ENCODE measurements at regions not wholly inside any gene's neighbourhood (a gene's known extent, or its start where the extent isn't known, plus 50 kb on each side); places are given as distances from the start of the nearest gene placed in this dataset.

- DNase-seq (ENCODE audit: extremely low read depth in 1 of 11, low read depth in 9 of 11, low spot score in 4 of 11) = no peak
Observed at GRCh38 chr18:39425172-39425850, 1859.7 kb upstream of the CELF4 start.

GRCh38 chr18:39424261-39424660, 1858.7 kb upstream of the CELF4 start:
- DNase-seq (ENCODE audit: extremely low read depth in 1 of 11, low read depth in 9 of 11, low spot score in 4 of 11) = no peak

- no peak for DNase-seq (ENCODE audit: extremely low read depth in 1 of 11, low read depth in 9 of 11, low spot score in 4 of 11)
Observed at GRCh38 chr18:39421276-39421675, 1855.7 kb upstream of the CELF4 start.

- no peak for DNase-seq (ENCODE audit: extremely low read depth in 1 of 11, low read depth in 9 of 11, low spot score in 4 of 11)
Observed at GRCh38 chr18:39419315-39419714, 1853.7 kb upstream of the CELF4 start.

GRCh38 chr18:39415471-39415870, 1849.9 kb upstream of the CELF4 start:
- DNase-seq (ENCODE audit: extremely low read depth in 1 of 11, low read depth in 9 of 11, low spot score in 4 of 11) = no peak

- DNase-seq (ENCODE audit: extremely low read depth in 1 of 11, low read depth in 9 of 11, low spot score in 4 of 11) = no peak
Observed at GRCh38 chr18:39414009-39414700, 1848.6 kb upstream of the CELF4 start.

GRCh38 chr18:39406941-39407340, 1841.3 kb upstream of the CELF4 start:
- no peak for DNase-seq (ENCODE audit: extremely low read depth in 1 of 11, low read depth in 9 of 11, low spot score in 4 of 11)

- DNase-seq (ENCODE audit: extremely low read depth in 1 of 11, low read depth in 9 of 11, low spot score in 4 of 11) = no peak
Observed at GRCh38 chr18:39403121-39403520, 1837.5 kb upstream of the CELF4 start.

GRCh38 chr18:39399662-39400061, 1834.1 kb upstream of the CELF4 start:
- no peak for DNase-seq (ENCODE audit: extremely low read depth in 1 of 11, low read depth in 9 of 11, low spot score in 4 of 11)

GRCh38 chr18:39396168-39396567, 1830.6 kb upstream of the CELF4 start:
- DNase-seq (ENCODE audit: extremely low read depth in 1 of 11, low read depth in 9 of 11, low spot score in 4 of 11) = no peak

- DNase-seq (ENCODE audit: extremely low read depth in 1 of 11, low read depth in 9 of 11, low spot score in 4 of 11) = no peak
Observed at GRCh38 chr18:39389800-39390379, 1824.3 kb upstream of the CELF4 start.

GRCh38 chr18:39380866-39381265, 1815.3 kb upstream of the CELF4 start:
- DNase-seq (ENCODE audit: extremely low read depth in 1 of 11, low read depth in 9 of 11, low spot score in 4 of 11) = no peak

GRCh38 chr18:39380186-39380725, 1814.7 kb upstream of the CELF4 start:
- DNase-seq (ENCODE audit: extremely low read depth in 1 of 11, low read depth in 9 of 11, low spot score in 4 of 11) = no peak

- DNase-seq (ENCODE audit: extremely low read depth in 1 of 11, low read depth in 9 of 11, low spot score in 4 of 11) = no peak
Observed at GRCh38 chr18:39375066-39375465, 1809.5 kb upstream of the CELF4 start.

GRCh38 chr18:39371996-39372395, 1806.4 kb upstream of the CELF4 start:
- DNase-seq (ENCODE audit: extremely low read depth in 1 of 11, low read depth in 9 of 11, low spot score in 4 of 11) = no peak

GRCh38 chr18:39366656-39367055, 1801.1 kb upstream of the CELF4 start:
- no peak for DNase-seq (ENCODE audit: extremely low read depth in 1 of 11, low read depth in 9 of 11, low spot score in 4 of 11)

- no peak for DNase-seq (ENCODE audit: extremely low read depth in 1 of 11, low read depth in 9 of 11, low spot score in 4 of 11)
Observed at GRCh38 chr18:39365836-39366485, 1800.4 kb upstream of the CELF4 start.

GRCh38 chr18:39360072-39360471, 1794.5 kb upstream of the CELF4 start:
- DNase-seq (ENCODE audit: extremely low read depth in 1 of 11, low read depth in 9 of 11, low spot score in 4 of 11) = no peak

GRCh38 chr18:39359636-39360035, 1794.0 kb upstream of the CELF4 start:
- no peak for DNase-seq (ENCODE audit: extremely low read depth in 1 of 11, low read depth in 9 of 11, low spot score in 4 of 11)

- DNase-seq (ENCODE audit: extremely low read depth in 1 of 11, low read depth in 9 of 11, low spot score in 4 of 11) = no peak
Observed at GRCh38 chr18:39350945-39351344, 1785.3 kb upstream of the CELF4 start.
